Thyroid gland (tissue), 4 donors: ENCODE measurements at regions not wholly inside any gene's neighbourhood (a gene's known extent, or its start where the extent isn't known, plus 50 kb on each side); places are given as distances from the start of the nearest gene placed in this dataset.

Experiments used
- DNase-seq, 2 donors: peaks; one replicate each; pipeline ENCODE4 v3.0.0-alpha.2; 2019
- H3K27ac ChIP-seq, 3 donors: fragments of 200-600 bp; sonication (generic); 1 replicate in 2 of 3; 2 replicates in 1 of 3; pipeline ENCODE4 v1.5.1; 2016 to 2019; ENCODE audit warnings: mild to moderate bottlenecking in 1 of 3, moderate library complexity in 1 of 3
- H3K27me3 ChIP-seq: fragments of 200-600 bp; sonication (generic); one replicate; pipeline ENCODE4 v1.5.1; 2019
- H3K36me3 ChIP-seq, 2 donors: fragments of 200-600 bp; sonication (generic); one replicate each; pipeline ENCODE4 v1.5.1; 2016 to 2019
- H3K4me1 ChIP-seq, 2 donors: fragments of 200-600 bp; sonication (generic); one replicate each; pipeline ENCODE4 v1.5.1; 2017 to 2019
- H3K4me3 ChIP-seq, 3 donors: fragments of 200-600 bp; sonication (generic); replicated peaks in 1 of 3; 1 replicate in 2 of 3; 2 replicates in 1 of 3; pipeline ENCODE4 v1.5.1; 2016; ENCODE audit warnings: mild to moderate bottlenecking in 1 of 3
- H3K9me3 ChIP-seq: fragments of 200-600 bp; sonication (generic); one replicate; pipeline ENCODE4 v1.5.1; 2017
- CTCF ChIP-seq, 6 experiments: fragments of 200-600 bp in 3 of 6; fragments of 450-650 bp in 3 of 6; sonication (generic) in 3 of 6; IDR thresholded peaks; one replicate each; pipeline ENCODE4 v1.5.1; 2016 to 2019; ENCODE audit warnings: antibody characterized with exemption in 6 of 6, mild to moderate bottlenecking in 2 of 6, inconsistent platforms in 1 of 6, moderate library complexity in 1 of 6
- POLR2A ChIP-seq, 2 donors: fragments of 450-650 bp; IDR thresholded peaks; one replicate each; pipeline ENCODE4 v1.6.1; 2017; ENCODE audit warnings: antibody characterized with exemption in 2 of 2, mild to moderate bottlenecking in 2 of 2, moderate library complexity in 1 of 2
- WGBS, 2 donors: methylation state at CpG; one replicate each; pipeline ENCODE4 v1.1.5; 2017; 5-methylcytosine and 5-hydroxymethylcytosine counted together
- intact Hi-C: fragments of 100-400 bp; cut with DNase I; formaldehyde crosslinking; loops from one replicate; pipeline ENCODE4 v1.15.1; 2023

DNA sequence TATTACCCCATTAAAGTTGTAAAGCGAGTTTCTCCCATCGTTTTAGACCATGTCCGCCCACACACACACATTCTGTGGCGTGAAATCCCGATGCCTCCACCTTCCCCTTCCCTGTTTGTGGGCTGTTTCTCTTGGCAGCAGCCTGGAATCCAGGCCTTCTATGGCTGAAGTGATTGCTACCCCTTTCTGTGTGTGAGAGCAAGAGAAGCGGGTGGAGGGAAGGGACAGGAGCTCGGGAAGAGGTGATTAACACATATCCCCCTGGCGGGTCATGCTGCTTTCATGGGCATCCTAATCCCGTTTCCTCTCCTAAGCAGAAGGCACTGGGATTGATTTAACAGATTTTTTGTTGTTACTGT is 283.8 kb upstream of the RGMA start:
- 76 to 80% methylated on average over 9 of the region's 9 CpGs for WGBS, 2 donors
- Histone ChIP-seq H3K27me3 (no peaks in the 10 kb centered on the region), H3K36me3 (no peaks in the 10 kb centered on the region), H3K27ac (no peak overlapping the region), H3K9me3 (no peaks in the 10 kb centered on the region), H3K4me1 (no peaks in the 10 kb centered on the region), H3K4me3 (no peak overlapping the region)
- TF ChIP-seq CTCF (IDR thresholded peaks at IDR 0.05) = no peak
- TF ChIP-seq POLR2A (IDR thresholded peaks at IDR 0.05) = no peak
- intact Hi-C loops = no loop called here
- DNase-seq = no peak

- no peak for TF ChIP-seq CTCF (IDR thresholded peaks at IDR 0.05)
- no peak for TF ChIP-seq POLR2A (IDR thresholded peaks at IDR 0.05)
- no peaks in the 10 kb centered on the region for H3K36me3 ChIP-seq
- H3K4me3 ChIP-seq = no peak overlapping the region
- 44 to 47% methylated on average over 9 to 11 of the region's 11 CpGs for WGBS, 2 donors
- intact Hi-C loops = no loop called here
- DNase-seq = no peak
- H3K27me3 ChIP-seq = no peaks in the 10 kb centered on the region
- no peak overlapping the region for H3K27ac ChIP-seq
- no peaks in the 10 kb centered on the region for H3K4me1 ChIP-seq
- H3K9me3 ChIP-seq = no peaks in the 10 kb centered on the region
Observed at GRCh38 chr15:93372208-93372864, 283.3 kb upstream of the RGMA start.

DNA sequence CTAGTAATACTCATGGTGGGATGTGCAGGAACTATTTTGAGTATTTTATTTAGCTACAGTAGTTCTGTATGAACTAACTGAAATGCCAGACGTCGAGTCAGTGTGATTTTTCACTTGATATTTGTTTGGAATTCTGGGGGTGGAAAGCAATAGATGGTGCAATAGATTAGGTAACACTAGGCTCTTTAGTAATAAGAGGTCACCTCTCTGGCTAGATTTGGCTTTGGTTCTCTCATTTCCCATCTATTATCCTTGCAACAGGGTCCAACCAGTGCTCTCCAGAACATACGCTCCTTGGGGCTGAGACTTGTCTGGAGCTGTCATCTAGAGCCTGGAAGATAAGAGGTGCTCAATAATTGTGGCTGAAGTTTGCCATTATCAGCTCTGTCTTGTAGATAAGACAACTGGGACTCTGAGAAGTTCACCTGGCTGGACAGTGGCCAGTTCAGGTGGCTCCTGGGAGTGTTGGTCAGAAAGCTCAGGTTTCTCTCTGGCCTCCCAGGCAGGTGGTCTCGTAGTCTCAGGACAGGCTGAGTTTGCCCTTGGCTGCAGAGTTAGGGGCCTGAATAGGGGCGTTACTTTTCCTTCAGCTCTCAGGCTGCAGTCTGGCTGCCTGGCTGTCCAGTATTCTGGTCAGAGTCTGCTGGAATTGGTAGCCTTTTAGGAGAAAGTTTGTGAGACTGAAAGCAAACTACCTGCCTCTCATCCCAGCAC is 277.5 kb upstream of the RGMA start:
- DNase-seq = no peak
- intact Hi-C loops = no loop called here
- Histone ChIP-seq H3K4me3 (no peak overlapping the region), H3K27ac (no peak overlapping the region), H3K36me3 (no peaks in the 10 kb centered on the region), H3K4me1 (no peaks in the 10 kb centered on the region), H3K27me3 (no peaks in the 10 kb centered on the region), H3K9me3 (no peaks in the 10 kb centered on the region)
- WGBS, 2 donors = 63 to 64% methylated on average over 4 to 5 of the region's 5 CpGs
- TF ChIP-seq POLR2A (IDR thresholded peaks at IDR 0.05) (no peak), CTCF (IDR thresholded peaks at IDR 0.05) (no peak)

DNA sequence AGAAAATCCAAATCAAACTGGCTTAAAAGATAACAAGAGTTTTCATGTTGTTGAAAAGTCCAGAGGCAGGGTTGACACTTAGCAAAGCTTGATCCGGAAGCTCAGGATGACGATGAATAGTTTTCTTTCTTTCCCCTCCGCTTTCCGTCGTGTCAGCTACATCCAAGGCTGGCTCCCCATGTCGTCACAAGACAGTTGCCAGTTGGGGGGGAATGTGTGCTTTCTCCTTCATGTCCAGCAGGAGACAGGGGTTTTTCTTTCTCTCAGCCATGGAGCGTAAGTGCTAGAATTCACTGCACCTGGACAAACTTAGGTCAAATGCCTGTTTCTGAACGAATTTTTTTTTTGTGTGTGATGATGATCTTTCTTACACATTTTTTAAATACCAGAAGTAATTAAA is 273.8 kb upstream of the RGMA start:
- no peaks in the 10 kb centered on the region for H3K9me3 ChIP-seq
- TF ChIP-seq POLR2A (IDR thresholded peaks at IDR 0.05) (no peak), CTCF (IDR thresholded peaks at IDR 0.05) (no peak)
- intact Hi-C loops = no loop called here
- no peak overlapping the region for H3K27ac ChIP-seq
- WGBS, 2 donors = 27 to 32% methylated on average over 8 of the region's 8 CpGs
- no peaks in the 10 kb centered on the region for H3K4me1 ChIP-seq
- H3K27me3 ChIP-seq = no peaks in the 10 kb centered on the region
- DNase-seq = no peak
- no peaks in the 10 kb centered on the region for H3K36me3 ChIP-seq
- H3K4me3 ChIP-seq = no peak overlapping the region

GRCh38 chr15:93362203-93362602 is 273.2 kb upstream of the RGMA start:
- WGBS, 2 donors = 16 to 21% methylated on average over 3 of the region's 3 CpGs

More at GRCh38 chr15:93362203-93362602, 273.2 kb upstream of the RGMA start:
- no peaks in the 10 kb centered on the region for H3K4me1 ChIP-seq
- TF ChIP-seq POLR2A (IDR thresholded peaks at IDR 0.05) (no peak), CTCF (IDR thresholded peaks at IDR 0.05) (no peak)
- no peak for DNase-seq
- intact Hi-C loops = no loop called here
- no peaks in the 10 kb centered on the region for H3K36me3 ChIP-seq
- H3K27ac ChIP-seq = no peak overlapping the region
- no peaks in the 10 kb centered on the region for H3K9me3 ChIP-seq
- no peaks in the 10 kb centered on the region for H3K27me3 ChIP-seq
- no peak overlapping the region for H3K4me3 ChIP-seq
